Epithelial cell of proximal tubule (primary cell): ENCODE measurements at regions not wholly inside any gene's neighbourhood (a gene's known extent, or its start where the extent isn't known, plus 50 kb on each side); places are given as distances from the start of the nearest gene placed in this dataset.
"Not testable (repeated sequence)": the region's sequence is repeated elsewhere in the genome, so short reads cannot be mapped to it uniquely, and the experiment has no call there.

Source experiments
- DNase-seq: peaks from one replicate; pipeline ENCODE4 v3.0.0-alpha.2; 2011; ENCODE audit warnings: low read depth
- H3K4me3 ChIP-seq: 2 replicates; pipeline ENCODE4 v1.5.1; 2011; ENCODE audit warnings: low read depth, mild to moderate bottlenecking, low read length
- TF ChIP-seq, protein P1 (sequence below): conservative IDR thresholded peaks from 2 replicates; pipeline ENCODE4 v1.5.1; 2012; ENCODE audit warnings: low read depth, mild to moderate bottlenecking, low read length

DNA sequence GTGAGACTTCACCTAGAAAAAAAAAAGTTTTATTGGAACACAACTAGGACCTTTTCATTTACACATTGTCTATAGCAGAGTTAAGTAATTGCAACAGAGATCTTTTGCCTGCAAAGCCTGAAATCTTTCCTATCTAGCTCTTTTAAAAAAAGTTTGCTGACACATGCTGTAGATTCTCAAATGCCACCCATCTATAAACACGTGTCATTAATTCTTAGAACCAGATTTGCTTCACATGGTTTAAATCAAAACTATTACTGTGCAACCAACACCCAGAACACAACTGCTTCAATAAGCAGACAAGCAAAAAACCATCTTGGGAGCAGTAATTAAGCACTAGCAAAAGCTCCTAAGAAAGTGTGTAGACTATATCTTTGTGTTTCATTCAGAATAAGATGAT lies 55.0 kb downstream of the OXSM start:
- H3K4me3 ChIP-seq = no peak overlapping the region
- no peak for DNase-seq
- TF ChIP-seq, protein P1, sequence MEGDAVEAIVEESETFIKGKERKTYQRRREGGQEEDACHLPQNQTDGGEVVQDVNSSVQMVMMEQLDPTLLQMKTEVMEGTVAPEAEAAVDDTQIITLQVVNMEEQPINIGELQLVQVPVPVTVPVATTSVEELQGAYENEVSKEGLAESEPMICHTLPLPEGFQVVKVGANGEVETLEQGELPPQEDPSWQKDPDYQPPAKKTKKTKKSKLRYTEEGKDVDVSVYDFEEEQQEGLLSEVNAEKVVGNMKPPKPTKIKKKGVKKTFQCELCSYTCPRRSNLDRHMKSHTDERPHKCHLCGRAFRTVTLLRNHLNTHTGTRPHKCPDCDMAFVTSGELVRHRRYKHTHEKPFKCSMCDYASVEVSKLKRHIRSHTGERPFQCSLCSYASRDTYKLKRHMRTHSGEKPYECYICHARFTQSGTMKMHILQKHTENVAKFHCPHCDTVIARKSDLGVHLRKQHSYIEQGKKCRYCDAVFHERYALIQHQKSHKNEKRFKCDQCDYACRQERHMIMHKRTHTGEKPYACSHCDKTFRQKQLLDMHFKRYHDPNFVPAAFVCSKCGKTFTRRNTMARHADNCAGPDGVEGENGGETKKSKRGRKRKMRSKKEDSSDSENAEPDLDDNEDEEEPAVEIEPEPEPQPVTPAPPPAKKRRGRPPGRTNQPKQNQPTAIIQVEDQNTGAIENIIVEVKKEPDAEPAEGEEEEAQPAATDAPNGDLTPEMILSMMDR = no peak

DNA sequence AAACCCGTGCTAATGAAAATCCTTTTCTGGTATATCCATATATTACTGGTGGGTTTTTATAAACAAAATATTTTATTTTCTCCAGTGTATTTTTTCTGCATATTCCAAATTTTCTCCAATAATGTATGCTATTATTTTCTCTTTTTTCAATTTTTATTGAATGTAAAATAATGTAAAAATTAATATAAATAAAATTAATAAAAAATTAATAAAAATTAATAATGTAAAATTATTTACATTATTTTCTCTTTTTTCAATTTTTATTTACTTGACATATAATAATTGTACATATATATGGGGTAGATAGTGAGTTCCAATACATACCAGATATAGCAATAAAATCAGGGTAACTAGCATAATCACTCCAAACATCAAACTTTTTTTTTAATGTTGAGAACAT lies 56.4 kb downstream of the OXSM start:
- no peak overlapping the region for H3K4me3 ChIP-seq
- TF ChIP-seq, protein P1 = no peak
- DNase-seq = no peak

DNA sequence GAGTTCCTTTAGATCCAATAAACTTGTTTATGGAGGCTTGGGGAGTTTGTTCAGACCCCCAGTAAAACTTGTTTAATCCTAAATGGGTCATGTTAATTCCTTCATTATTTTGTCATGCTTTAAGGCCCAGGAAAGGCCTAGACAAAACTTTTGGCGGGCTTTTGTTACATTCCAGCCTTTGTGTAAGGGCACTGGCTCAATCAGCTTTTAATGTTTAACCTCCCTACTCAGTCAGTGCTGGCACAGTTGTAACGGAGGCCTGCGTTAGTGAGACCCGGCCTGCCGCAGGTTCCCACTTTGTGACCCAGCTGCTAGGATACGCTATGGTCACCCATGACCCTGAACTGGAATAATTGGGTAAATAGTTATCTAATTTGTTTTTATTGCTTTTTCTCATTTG lies 59.2 kb downstream of the OXSM start:
- TF ChIP-seq, protein P1 = no peak
- DNase-seq = no peak
- H3K4me3 ChIP-seq = no peak overlapping the region

DNA sequence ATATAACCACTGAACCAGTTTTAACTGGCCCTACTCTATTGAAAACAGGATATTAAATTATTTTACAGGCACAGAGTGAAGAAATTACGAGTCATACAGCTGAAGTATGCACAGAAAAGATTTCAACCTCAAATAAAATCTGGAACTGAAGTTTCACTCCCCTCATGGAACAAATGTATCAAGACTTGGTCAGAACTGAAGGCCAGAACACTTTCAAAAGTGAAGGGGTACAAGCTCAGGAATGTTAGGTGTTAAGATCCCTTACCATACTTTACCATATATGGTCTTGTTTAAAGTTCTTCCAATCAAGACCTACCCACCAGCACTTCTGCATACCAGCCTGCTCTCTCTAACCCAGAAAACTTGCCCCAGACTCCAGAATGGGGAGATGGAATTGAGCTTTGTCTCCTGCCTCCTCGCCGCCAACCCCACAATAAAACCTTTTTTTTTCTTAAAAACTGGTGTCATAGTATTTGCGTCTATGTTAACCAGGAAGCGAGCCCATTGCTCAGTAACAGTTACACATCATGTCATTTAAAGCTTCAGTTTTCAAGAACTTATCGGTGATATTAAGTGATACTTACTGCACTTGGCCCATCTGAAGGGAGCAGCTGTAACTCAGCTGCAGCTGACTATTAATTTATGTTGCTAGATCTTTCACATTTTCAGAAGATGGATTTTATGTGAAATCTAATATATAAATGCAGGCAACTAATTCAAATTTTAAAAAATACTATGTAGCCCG lies 59.9 kb downstream of the OXSM start:
- DNase-seq = no peak
- TF ChIP-seq, protein P1 = no peak
- no peak overlapping the region for H3K4me3 ChIP-seq

DNA sequence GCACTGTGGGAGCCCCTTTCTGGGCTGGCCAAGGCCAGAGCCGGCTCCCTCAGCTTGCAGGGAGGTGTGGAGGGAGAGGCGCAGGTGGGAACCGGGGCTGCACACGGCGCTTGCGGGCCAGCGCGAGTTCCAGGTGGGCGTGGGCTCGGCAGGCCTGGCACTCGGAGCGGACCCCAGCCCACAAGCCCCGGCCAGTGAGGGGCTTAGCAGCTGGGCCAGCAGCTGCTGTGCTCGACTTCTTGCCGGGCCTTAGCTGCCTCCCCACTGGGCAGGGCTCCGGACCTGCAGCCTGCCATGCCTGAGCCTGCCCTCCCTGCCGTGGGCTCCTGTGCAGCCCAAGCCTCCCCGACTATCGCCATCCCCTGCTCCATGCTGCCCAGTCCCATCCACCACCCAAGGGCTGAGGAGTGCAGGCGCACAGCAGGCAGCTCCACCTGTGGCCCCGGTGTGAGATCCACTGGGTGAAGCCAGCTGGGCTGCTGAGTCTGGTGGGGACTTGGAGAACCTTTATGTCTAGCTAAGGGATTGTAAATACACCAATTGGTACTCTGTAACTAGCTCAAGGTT lies 61.9 kb downstream of the OXSM start:
- H3K4me3 ChIP-seq = not testable (repeated sequence)

DNA sequence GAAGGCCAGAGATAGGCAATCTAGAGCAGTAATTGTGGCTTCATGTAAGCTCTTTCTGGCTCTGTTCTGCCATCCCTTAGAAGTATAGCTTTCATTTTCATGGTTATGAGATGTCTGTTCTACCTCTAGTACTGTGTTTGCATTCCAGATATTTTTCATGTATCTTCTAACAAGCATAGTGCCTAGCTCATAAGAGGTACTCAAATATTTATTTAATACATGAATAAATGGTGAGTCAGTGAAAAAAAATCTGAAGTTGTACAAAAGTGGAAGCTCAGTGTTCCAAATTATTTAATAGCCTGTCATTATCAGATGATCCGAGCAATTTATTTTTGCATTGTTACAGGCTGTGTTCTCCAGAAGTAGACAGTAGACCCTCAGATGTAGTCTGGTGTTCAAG lies 64.3 kb downstream of the OXSM start:
- no peak for DNase-seq
- TF ChIP-seq, protein P1 = no peak
- H3K4me3 ChIP-seq = no peak overlapping the region

More for the DNA sequence above, 61.9 kb downstream of the OXSM start:
- DNase-seq = not testable (repeated sequence)

DNA sequence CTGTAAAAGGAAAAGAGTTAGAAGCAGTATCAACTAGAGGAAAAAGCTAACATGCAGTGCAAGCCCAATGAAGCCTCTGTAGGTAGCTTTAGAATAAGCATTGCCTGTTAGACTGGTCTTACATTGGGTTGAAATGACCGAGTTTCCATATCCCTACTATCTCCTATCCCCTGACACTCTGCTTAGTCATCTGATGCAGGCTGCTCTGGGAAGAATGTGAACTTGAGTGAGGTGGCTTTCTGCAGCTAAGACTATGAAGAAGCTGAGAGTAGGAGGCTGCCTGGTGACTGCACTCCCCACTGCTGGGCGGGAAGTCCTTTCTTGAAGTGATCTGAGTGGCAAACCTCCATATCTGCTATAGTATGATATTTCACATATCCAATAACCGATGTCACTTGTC lies 64.7 kb downstream of the OXSM start:
- TF ChIP-seq, protein P1 = no peak
- H3K4me3 ChIP-seq = no peak overlapping the region
- DNase-seq = no peak
